Kidney (tissue), 13 donors: ENCODE measurements at regions not wholly inside any gene's neighbourhood (a gene's known extent, or its start where the extent isn't known, plus 50 kb on each side); places are given as distances from the start of the nearest gene placed in this dataset.

ENCODE experiments used
- DNase-seq, 5 donors: peaks; one replicate each; pipeline ENCODE4 v3.0.0-alpha.2; 2013 to 2020
- FAIRE-seq: peaks from 2 replicates; lab custom pipeline; 2012; peaks lifted over from hg19 to GRCh38; lab: Jason Lieb, UNC
- H3K27ac ChIP-seq, 2 donors: one replicate each; pipeline ENCODE4 v1.7.0; 2013; ENCODE audit warnings: low read depth in 2 of 2, low read length in 2 of 2, inconsistent platforms in 1 of 2
- H3K27me3 ChIP-seq: one replicate; pipeline ENCODE4 v1.7.1; 2013; ENCODE audit warnings: low read length, inconsistent platforms; ENCODE audit not compliant: control insufficient read depth, insufficient read depth
- H3K36me3 ChIP-seq, 3 donors: one replicate each; pipeline versions ENCODE4 v1.7.0 to v1.7.1; 2013; ENCODE audit warnings: low read length in 3 of 3, control low read depth in 1 of 3, inconsistent platforms in 1 of 3; ENCODE audit not compliant: insufficient read depth in 3 of 3, control insufficient read depth in 2 of 3
- H3K4me1 ChIP-seq, 3 donors: one replicate each; pipeline versions ENCODE4 v1.7.0 to v1.7.1; 2013; ENCODE audit warnings: low read length in 3 of 3, inconsistent platforms in 1 of 3, low read depth in 1 of 3; ENCODE audit not compliant: control insufficient read depth in 2 of 3, insufficient read depth in 2 of 3
- H3K4me3 ChIP-seq, 3 donors: one replicate each; pipeline versions ENCODE4 v1.7.0 to v1.8.1; 2013; ENCODE audit warnings: low read length in 3 of 3, control low read depth in 1 of 3, inconsistent platforms in 1 of 3
- H3K9ac ChIP-seq, 3 donors: one replicate each; pipeline versions ENCODE4 v1.7.0 to v1.7.1; 2013; ENCODE audit warnings: low read length in 3 of 3, control low read depth in 1 of 3, inconsistent platforms in 1 of 3
- H3K9me3 ChIP-seq, 3 donors: one replicate each; pipeline versions ENCODE4 v1.7.0 to v1.7.1; 2013; ENCODE audit warnings: low read length in 3 of 3, control low read depth in 1 of 3, inconsistent platforms in 1 of 3; ENCODE audit not compliant: control insufficient read depth in 2 of 3, insufficient read depth in 1 of 3
- CTCF ChIP-seq: IDR thresholded peaks from 3 replicates; pipeline ENCODE4 v1.5.1; 2012; ENCODE audit warnings: mild to moderate bottlenecking, moderate library complexity, borderline replicate concordance; ENCODE audit not compliant: insufficient read depth; ENCODE audit errors: extremely low read depth
- intact Hi-C: fragments of 100-400 bp; cut with DNase I; formaldehyde crosslinking; loops from one replicate; pipeline ENCODE4 v1.11.1; 2022
- donor health status: control.
- donor health status: control.
- donor health status: control.
- donor health status: control.
- donor health status: control.
- donor health status: DM: yes; HTN: yes; CAD: no.
- donor health status: Normal renal cell carcinoma (clear cell type).

- intact Hi-C loops, result no loop called here
- DNase-seq, result peak in 3 of 5 donors; percentile 25 to 64 (median 34)
- Histone ChIP-seq H3K36me3 (no peaks in the 10 kb centered on the region), H3K27me3 (no peaks in the 10 kb centered on the region), H3K9ac (no peak overlapping the region), H3K4me1 (no peaks in the 10 kb centered on the region), H3K4me3 (no peak overlapping the region), H3K27ac (no peak overlapping the region), H3K9me3 (no peaks in the 10 kb centered on the region)
- no peak for TF ChIP-seq CTCF
- FAIRE-seq, result no peak
These were observed 114.6 kb upstream of the VAV3 start for GRCh38 chr1:108079440-108080025.

DNA sequence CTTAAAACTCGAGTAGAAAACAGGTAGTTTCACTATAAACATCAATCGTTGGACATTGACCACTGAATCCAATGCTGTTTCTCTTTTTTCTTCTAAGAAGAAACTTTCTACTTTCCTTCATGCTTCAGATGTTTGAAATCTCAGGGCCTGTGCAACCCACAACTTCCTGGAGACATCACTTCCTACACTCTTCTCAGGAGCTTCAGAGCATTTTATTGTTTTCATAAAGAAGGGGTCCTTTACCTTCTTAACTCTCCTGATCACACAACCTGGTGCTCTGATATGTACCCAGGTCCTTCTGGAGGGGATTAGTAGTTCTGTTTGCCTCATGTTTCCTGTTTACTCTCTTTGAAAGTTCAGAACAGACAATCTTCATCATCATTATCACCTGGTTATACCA lies 113.0 kb upstream of the VAV3 start:
- Histone ChIP-seq H3K9me3 (no peaks in the 10 kb centered on the region), H3K4me1 (no peaks in the 10 kb centered on the region), H3K36me3 (no peaks in the 10 kb centered on the region), H3K4me3 (no peak overlapping the region), H3K9ac (no peak overlapping the region), H3K27me3 (no peaks in the 10 kb centered on the region), H3K27ac (no peak overlapping the region)
- no peak for DNase-seq
- TF ChIP-seq CTCF, result no peak
- intact Hi-C loops, result no loop called here
- no peak for FAIRE-seq

- H3K27me3 ChIP-seq, result no peaks in the 10 kb centered on the region
- DNase-seq (no peak), FAIRE-seq (no peak)
- H3K9me3 ChIP-seq, result no peaks in the 10 kb centered on the region
- TF ChIP-seq CTCF, result no peak
- H3K27ac ChIP-seq, result no peak overlapping the region
- no peaks in the 10 kb centered on the region for H3K4me1 ChIP-seq
- H3K9ac ChIP-seq, result no peak overlapping the region
- H3K4me3 ChIP-seq, result no peak overlapping the region
- H3K36me3 ChIP-seq, result no peaks in the 10 kb centered on the region
- intact Hi-C loops, result no loop called here
These were observed 110.1 kb upstream of the VAV3 start for GRCh38 chr1:108075055-108075454.

DNA sequence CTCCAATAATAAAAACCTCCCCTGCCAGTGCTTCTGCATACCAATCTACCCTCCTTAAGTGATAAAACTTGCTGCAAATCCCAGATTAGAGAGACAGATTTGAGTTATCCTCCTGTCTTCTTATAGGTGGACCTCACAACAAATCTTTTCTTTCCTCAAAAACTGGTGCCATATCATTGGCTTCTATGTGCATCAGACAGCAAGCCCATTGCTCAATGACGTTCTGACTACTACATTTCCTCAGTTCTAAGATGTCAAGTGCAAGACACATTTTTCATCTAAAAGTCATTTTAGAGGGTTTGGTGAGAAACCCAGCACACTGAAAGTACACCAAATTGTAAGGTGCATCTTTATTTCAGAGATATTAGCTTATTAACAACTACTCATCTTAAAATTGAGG lies 107.8 kb upstream of the VAV3 start:
- DNase-seq, result no peak
- Histone ChIP-seq H3K4me3 (no peak overlapping the region), H3K9me3 (no peaks in the 10 kb centered on the region), H3K4me1 (no peaks in the 10 kb centered on the region), H3K36me3 (no peaks in the 10 kb centered on the region), H3K27me3 (no peaks in the 10 kb centered on the region), H3K27ac (no peak overlapping the region), H3K9ac (no peak overlapping the region)
- FAIRE-seq, result no peak
- TF ChIP-seq CTCF, result no peak
- intact Hi-C loops, result no loop called here
